ENCODE measurements at regions not wholly inside any gene's neighbourhood (a gene's known extent, or its start where the extent isn't known, plus 50 kb on each side); places are given as distances from the start of the nearest gene placed in this dataset.
"Not testable (repeated sequence)": the region's sequence is repeated elsewhere in the genome, so short reads cannot be mapped to it uniquely, and the experiment has no call there.

GRCh38 chr5:45893309-45893708 lies 197.1 kb upstream of the HCN1 start:
- Mint-ChIP-seq H3K4me3 (ENCODE audit: unreplicated experiment) (no peak overlapping the region), H3K9me3 (ENCODE audit: unreplicated experiment) (peaks cover 18% of the 10 kb centered on the region), H3K27ac (ENCODE audit: unreplicated experiment) (no peak overlapping the region), H3K4me1 (ENCODE audit: unreplicated experiment) (no peaks in the 10 kb centered on the region), H3K27me3 (ENCODE audit: unreplicated experiment) (peaks cover 2% of the 10 kb centered on the region), H3K36me3 (ENCODE audit: low read depth, unreplicated experiment) (peaks cover 3% of the 10 kb centered on the region)
- DNase-seq (ENCODE audit: low spot score), result no peak
- TF ChIP-seq, protein P1, sequence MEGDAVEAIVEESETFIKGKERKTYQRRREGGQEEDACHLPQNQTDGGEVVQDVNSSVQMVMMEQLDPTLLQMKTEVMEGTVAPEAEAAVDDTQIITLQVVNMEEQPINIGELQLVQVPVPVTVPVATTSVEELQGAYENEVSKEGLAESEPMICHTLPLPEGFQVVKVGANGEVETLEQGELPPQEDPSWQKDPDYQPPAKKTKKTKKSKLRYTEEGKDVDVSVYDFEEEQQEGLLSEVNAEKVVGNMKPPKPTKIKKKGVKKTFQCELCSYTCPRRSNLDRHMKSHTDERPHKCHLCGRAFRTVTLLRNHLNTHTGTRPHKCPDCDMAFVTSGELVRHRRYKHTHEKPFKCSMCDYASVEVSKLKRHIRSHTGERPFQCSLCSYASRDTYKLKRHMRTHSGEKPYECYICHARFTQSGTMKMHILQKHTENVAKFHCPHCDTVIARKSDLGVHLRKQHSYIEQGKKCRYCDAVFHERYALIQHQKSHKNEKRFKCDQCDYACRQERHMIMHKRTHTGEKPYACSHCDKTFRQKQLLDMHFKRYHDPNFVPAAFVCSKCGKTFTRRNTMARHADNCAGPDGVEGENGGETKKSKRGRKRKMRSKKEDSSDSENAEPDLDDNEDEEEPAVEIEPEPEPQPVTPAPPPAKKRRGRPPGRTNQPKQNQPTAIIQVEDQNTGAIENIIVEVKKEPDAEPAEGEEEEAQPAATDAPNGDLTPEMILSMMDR (IDR thresholded peaks at IDR 0.05; ENCODE audit: unreplicated experiment), result no peak

GRCh38 chr5:45890441-45891080 lies 194.4 kb upstream of the HCN1 start:
- H3K27me3 Mint-ChIP-seq (ENCODE audit: unreplicated experiment); H3K4me1 Mint-ChIP-seq (ENCODE audit: unreplicated experiment); H3K36me3 Mint-ChIP-seq (ENCODE audit: low read depth, unreplicated experiment); H3K4me3 Mint-ChIP-seq (ENCODE audit: unreplicated experiment); H3K27ac Mint-ChIP-seq (ENCODE audit: unreplicated experiment); DNase-seq (ENCODE audit: low spot score): not testable (repeated sequence)
- H3K9me3 Mint-ChIP-seq (ENCODE audit: unreplicated experiment), result peaks cover 27% of the 10 kb centered on the region

DNA sequence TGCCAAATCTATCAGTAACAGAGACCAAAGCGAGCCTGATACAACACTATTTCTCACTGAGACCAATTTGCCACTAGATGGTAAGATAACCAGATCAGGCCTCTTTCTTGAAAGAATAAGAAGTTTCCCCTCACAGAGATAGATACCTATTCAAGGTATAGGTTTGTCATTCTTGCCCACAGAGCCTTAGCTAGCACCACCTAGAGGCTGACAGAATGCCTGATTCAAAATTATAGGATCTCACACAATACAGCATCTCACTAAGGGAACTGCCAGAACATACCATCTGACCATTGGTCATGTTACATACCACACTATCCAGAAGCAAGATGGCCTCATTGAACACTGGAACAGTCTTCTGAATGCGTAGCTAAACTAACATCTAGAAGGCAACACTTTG lies 166.6 kb upstream of the HCN1 start:
- DNase-seq (ENCODE audit: low spot score), result no peak
- no peaks in the 10 kb centered on the region for H3K27me3 Mint-ChIP-seq (ENCODE audit: unreplicated experiment)
- TF ChIP-seq, protein P1 (IDR thresholded peaks at IDR 0.05; ENCODE audit: unreplicated experiment), result no peak

GRCh38 chr5:45847877-45848276 lies 151.7 kb upstream of the HCN1 start:
- TF ChIP-seq, protein P1 (IDR thresholded peaks at IDR 0.05; ENCODE audit: unreplicated experiment), result no peak
- Mint-ChIP-seq H3K27ac (ENCODE audit: unreplicated experiment) (no peak overlapping the region), H3K4me1 (ENCODE audit: unreplicated experiment) (peaks cover 3% of the 10 kb centered on the region), H3K9me3 (ENCODE audit: unreplicated experiment) (no peaks in the 10 kb centered on the region), H3K4me3 (ENCODE audit: unreplicated experiment) (no peak overlapping the region), H3K27me3 (ENCODE audit: unreplicated experiment) (peaks cover 2% of the 10 kb centered on the region), H3K36me3 (ENCODE audit: low read depth, unreplicated experiment) (no peaks in the 10 kb centered on the region)
- DNase-seq (ENCODE audit: low spot score), result peak; percentile 20

More for the DNA sequence above, 166.6 kb upstream of the HCN1 start:
- Mint-ChIP-seq H3K4me1 (ENCODE audit: unreplicated experiment) (no peaks in the 10 kb centered on the region), H3K36me3 (ENCODE audit: low read depth, unreplicated experiment) (no peaks in the 10 kb centered on the region), H3K27ac (ENCODE audit: unreplicated experiment) (no peak overlapping the region), H3K9me3 (ENCODE audit: unreplicated experiment) (peaks cover 6% of the 10 kb centered on the region), H3K4me3 (ENCODE audit: unreplicated experiment) (no peak overlapping the region)

DNA sequence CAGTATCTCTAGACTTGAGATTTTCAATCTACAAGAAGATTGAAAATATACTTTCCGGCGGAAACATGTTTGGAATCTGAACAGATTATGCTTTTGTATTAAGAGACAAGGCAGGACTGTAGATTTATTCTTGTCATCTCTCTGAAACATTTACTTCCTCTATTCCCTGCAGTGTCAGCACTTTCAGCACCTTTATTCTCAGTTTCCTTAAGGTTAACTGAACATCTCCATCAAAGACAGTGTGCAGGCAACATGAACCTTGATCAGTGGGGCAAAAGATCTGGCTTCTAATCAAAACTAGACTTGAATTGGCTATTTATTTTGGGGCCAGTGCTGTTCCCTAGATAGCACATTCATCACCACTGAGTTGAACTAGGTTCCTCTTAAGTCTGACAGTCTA lies 129.9 kb upstream of the HCN1 start:
- no peak overlapping the region for H3K4me3 Mint-ChIP-seq (ENCODE audit: unreplicated experiment)
- H3K9me3 Mint-ChIP-seq (ENCODE audit: unreplicated experiment), result peaks cover 9% of the 10 kb centered on the region
- TF ChIP-seq, protein P1 (IDR thresholded peaks at IDR 0.05; ENCODE audit: unreplicated experiment), result no peak
- H3K27ac Mint-ChIP-seq (ENCODE audit: unreplicated experiment), result no peak overlapping the region
- no peaks in the 10 kb centered on the region for H3K4me1 Mint-ChIP-seq (ENCODE audit: unreplicated experiment)
- H3K36me3 Mint-ChIP-seq (ENCODE audit: low read depth, unreplicated experiment), result no peaks in the 10 kb centered on the region
- no peaks in the 10 kb centered on the region for H3K27me3 Mint-ChIP-seq (ENCODE audit: unreplicated experiment)
- DNase-seq (ENCODE audit: low spot score), result no peak
